ENCODE measurements at regions not wholly inside any gene's neighbourhood (a gene's known extent, or its start where the extent isn't known, plus 50 kb on each side); places are given as distances from the start of the nearest gene placed in this dataset.
A peak's percentile ranks its signal among the peaks of the same experiment; 100 is the strongest.
"Not testable (repeated sequence)": the region's sequence is repeated elsewhere in the genome, so short reads cannot be mapped to it uniquely, and the experiment has no call there.

DNA sequence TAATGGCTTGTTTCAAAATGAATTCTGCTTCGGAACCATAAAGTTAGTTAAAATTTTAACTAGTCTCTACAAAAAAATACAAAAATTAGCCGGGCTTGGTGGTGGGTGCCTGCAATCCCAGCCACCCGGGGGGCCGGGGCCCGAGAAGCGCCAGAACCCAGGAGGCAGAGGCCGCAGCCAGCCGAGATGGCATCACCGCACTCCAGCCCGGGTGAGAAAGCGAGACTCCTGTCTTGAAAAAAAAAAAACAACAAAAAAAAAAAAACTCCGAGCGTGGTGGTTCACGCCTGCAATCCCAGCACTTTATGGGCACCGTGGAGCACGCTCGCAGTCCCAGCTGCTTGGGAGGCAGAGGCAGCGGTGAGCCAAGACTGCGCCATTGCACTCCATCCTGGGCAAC, 781.4 kb downstream of the BRINP3 start:
- DNase-seq = no peak

DNA sequence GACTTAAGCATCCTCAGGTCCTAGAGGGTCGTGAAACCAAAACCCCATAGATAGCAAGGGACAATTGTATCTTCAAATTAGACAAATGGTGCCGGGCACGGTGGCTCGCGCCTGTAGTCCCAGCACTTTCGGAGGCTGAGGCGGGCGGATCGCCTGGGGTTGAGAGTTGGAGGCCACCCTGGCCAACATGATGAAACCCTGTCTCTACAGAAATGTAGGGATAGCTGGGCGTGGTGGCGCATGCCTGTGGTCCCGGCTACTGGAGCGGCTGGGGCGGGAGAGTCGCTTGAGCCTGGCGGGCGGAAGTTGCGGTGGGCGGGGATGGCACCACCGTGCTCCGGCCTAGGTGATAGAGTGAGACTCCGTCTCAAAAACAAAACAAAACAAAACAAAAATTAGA, 780.6 kb downstream of the BRINP3 start:
- no peak for DNase-seq

DNA sequence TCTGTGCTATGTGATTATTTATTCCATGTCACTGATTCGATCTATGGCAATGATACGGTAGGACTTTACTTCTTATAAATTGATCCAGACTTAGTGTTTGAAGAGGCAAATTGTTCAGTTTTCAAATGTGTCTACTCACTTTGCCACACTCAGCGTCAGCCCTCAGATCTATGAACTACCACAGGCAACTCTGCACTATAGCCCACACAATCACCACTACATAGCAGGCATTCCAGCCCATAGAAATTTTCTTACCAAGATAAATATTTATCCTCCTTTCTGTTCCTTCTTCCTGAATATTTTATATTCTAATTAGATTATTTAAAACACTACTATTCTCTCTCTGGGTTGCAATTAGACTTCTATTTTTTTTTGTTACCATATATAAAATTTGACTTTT, 776.1 kb downstream of the BRINP3 start:
- no peak for DNase-seq

DNA sequence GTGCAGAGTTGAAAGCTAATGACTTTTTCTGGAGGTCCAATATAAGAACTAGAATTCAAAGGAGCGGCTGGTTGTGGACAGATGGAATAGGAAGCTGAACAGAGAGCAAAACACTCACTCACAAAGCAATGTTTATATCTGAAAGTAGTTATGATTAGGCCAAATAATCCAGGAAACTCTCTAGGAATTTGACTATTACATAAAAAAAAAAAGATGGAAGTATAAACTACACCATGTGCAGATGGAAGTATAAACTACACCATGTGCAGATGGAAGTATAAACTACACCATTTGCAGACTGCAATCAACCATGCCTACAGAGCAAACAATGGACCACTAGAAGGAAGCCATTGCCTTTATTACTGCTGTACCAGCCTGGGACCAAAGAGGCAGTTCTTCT, 771.1 kb downstream of the BRINP3 start:
- no peak for DNase-seq

DNA sequence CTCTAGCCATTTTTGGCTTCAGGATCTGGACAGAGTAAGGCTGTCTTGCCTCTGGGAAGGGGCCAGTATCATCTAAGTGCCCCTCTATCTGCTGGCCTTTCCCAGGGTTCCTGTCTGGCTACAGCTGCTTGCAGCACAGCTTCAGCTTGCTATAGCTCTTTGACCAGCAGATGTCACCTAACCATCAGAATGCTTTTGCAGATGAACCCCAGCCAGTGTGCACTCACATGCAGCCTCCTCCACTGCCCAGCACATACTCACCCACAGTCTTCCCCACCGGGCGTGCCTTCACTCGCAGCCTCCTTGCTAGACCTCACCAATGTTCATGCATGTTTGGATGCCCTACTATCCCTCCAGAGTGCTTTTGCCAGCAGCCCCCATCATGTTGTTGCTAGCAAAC, 769.0 kb downstream of the BRINP3 start:
- DNase-seq = no peak

DNA sequence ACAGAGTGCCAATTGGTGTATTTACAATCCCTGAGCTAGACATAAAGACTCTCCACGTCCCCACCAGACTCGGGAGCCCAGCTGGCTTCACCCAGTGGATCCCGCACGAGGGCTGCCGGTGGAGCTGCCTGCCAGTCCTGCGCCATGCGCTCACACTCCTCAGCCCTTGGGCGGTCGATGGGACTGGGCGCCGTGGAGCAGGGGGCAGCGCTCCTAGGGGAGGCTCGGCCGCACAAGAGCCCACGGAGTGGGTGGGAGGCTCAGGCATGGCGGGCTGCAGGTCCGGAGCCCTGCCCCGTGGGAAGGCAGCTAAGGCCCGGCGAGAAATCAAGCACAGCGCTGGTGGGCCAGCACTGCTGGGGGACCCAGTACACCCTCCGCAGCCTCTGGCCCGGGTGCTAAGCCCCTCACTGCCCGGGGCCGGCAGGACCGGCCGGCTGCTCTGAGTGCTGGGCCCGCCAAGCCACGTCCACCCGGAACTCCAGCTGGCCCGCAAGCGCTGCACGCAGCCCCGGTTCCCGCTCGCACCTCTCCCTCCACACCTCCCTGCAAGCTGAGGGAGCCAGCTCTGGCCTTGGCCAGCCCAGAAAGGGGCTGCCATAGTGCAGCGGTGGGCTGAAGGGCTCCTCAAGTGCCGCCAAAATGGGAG, 759.4 kb downstream of the BRINP3 start:
- DNase-seq = not testable (repeated sequence)

DNA sequence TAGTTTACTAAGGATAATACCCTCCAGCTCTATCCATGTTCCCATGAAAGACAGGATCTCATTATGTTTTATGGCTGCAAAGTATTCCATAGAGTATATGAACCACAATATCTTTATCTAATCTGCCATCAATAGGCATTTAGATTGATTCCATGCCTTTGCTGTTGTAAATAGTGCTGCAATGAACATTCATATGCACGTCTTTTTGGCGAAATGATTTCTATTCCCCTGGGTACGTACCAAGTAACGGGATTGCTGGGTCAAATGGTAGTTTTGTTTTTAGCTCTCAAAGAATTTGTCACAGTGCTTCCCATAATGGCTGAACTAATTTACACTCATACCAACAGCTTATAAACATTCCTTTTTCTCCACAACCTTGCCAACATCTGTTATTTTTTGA, 750.9 kb downstream of the BRINP3 start:
- no peak for DNase-seq

DNA sequence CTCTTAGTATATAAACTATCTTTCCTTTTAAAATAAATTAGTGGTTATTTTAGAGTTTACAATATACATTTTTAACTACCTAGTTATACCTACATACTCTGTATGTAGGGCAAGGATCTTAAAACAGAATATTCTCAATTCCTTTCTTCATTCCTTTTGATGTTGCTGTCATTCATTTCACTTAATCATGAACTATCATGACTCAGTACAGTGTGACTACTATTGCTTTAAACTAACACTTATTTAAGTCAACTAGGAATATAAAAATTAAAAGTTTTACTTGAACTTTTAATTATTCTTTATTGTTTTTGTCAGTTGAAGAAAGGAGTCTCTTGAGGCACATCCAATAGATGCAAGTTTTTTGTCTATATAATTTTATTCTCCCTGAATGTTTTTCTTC, 726.4 kb downstream of the BRINP3 start:
- no peak for DNase-seq

DNA sequence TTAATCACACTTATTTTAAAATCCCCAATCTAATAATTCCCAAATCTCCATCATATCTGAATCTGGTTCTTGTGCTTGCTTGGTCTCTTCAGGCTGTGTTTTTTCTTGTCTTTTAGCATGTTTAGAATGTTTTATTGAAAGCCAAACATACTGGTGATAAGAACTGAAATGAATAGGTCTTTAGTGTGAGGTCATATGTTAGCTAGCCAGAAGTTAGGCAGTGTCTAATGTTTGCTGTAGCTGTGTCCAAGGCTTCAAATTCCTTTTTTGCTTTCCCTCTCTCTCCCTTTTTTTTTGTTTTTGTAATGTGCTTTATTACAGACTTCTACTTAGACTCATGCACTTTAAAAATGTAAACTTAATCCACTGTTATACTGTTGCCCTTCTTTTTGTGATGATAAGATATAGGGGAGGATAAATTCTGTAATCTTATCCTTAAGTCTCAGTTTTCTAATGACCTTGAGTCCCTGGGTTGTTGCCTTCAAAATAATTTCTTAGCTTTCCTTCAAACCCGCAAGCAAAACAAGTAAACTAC, 725.1 kb downstream of the BRINP3 start:
- DNase-seq = no peak

DNA sequence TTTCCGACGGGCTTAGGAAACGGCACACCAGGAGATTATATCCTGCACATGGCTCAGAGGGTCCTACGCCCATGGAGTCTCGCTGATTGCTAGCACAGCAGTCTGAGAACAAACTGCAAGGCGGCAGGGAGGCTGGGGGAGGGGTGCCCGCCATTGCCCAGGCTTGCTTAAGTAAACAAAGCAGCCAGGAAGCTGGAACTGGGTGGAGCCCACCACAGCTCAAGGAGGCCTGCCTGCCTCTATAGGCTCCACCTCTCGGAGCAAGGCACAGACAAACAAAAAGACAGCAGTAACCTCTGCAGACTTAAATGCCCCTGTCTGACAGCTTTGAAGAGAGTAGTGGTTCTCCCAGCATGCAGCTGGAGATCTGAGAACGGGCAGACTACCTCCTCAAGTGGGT, 722.6 kb downstream of the BRINP3 start:
- DNase-seq = not testable (repeated sequence)

DNA sequence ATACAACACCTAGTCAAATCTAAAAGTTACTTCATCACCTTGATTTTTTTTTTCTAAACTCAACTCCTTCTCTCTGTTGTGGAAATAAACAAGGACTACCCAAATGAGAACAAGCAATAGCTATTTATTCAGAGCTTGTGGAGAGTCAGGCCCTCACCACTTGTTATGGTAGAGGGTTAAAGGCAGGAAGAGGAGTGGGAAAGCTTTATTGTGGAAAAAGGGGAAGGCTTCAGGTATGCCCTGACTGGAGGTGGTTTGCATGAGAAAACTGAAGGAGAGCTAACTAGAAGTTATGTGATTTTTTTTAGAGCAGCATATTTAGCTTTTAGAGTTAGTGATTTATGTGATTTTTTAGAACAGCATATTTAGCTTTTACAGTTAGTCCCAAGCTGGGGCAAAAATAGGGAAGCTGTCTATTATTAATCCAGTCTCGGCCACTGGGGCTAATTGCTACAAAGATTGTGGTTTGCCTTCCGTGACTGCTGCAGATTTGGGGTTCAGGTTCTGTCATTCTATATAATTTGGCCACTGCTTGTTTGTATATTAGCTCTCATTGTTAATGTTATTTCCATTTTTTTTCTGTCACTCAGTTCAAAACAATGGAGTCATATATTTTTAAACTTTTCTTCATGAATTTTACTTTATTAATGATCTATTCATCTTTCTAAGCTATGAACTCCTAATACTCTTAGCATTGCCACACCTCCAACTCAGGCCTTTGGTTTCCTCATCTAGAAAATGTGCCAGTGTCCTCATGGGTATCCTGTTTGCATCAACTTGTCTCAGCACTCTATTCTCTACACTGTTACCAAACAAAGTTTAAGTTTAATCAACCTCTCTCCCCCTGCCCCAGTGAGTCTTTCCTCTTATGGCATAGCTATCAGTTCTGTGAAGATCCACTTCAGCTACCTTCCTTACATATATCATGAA, 713.0 kb downstream of the BRINP3 start:
- DNase-seq = no peak

DNA sequence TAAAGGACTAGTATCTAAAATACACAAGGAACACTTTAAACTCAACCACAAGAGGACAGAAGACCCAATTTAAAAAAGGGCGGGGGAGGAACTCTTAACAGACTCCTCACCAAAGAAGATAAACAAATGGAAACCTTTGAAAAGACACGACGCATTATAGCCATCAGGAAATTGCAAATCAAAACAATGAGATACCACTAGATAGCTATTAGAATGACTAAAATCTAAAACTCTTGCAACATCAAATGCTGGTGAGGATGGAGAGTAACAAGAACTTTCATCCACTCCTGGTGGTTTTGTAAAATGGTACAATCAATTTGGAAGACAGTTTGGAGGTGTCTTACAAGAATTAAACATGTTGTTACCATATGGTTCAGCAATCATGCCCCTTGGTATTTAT, 708.2 kb downstream of the BRINP3 start:
- no peak for DNase-seq

DNA sequence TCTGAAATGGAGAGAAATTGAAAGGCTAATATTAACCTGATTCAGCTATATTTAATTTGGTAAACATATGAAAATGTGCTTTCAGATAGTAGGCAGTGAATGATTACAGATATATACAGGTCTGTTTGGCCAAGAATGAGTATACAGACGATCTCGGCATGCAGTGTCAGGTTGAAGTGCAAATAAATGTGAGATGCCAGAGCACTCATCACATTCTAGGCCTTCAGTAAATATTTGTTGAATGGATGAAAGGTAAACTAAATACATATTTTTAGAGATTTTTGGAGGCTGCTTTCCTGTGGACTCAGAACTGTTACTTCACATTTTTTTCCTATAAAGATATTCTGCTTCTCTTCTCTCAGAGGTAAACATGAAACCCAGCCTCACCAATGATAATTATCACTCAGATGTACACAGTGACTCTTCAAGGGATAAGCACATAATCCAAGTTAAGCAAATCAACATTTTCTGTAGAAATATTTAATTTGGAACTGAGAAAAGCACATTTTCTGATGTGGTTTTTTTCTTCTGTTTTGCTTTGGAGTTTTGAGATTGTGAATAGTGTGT, 702.9 kb downstream of the BRINP3 start:
- DNase-seq = no peak

DNA sequence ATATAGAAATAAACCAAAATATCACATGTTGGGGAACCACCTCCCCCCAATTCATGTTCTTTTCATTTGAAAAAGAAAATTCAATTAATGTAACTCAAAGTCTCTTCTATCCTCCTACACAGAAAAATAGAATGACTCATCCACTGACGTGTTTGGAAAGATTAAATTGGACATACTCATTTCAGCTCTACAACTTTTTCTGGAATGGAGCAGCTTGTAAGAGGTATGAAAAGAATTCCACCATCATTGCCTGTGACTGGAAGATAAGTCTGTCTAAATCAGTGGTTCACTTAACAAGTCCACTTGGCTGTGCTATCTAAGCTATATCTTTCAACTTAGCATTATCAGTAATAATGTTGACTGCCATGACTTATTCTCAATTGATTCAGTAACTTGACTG, 702.3 kb downstream of the BRINP3 start:
- no peak for DNase-seq

DNA sequence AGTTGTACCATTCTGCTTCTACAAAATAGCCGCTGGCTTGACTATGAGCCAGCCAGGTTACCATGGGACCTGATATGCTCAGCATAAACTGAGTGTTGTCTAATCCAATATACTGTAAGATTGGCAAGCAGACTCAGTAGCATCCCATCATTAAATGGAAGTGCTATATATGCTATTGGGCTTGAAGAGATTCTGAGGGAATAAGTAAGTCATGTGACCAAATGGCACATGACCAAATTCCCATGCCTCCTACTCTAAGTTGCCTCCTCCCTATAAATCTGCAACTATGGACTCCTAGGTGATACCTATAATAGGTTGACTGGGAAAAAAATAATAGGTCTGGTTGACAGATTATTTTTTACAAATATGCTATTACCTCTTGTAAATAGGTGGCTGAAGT, 698.6 kb downstream of the BRINP3 start:
- DNase-seq = no peak

DNA sequence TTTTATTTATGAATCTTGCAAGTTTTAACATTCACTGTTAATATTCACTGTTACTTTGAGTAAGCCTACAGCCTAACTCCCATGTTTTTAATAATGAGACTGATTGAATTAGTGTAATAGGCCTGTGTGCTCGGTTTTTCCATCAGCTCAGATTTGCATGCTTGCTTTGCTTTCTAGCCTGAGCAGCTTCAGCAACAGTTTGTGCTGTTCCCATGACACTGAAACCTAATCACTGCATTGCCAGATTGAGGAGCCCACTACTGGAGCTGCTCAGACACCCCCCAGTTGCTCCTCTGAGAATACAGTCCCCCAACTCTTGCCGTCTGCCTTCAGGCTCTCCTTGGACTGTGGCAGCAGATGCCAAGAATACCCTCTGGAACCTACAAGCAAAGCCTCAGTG, 695.4 kb downstream of the BRINP3 start:
- no peak for DNase-seq

DNA sequence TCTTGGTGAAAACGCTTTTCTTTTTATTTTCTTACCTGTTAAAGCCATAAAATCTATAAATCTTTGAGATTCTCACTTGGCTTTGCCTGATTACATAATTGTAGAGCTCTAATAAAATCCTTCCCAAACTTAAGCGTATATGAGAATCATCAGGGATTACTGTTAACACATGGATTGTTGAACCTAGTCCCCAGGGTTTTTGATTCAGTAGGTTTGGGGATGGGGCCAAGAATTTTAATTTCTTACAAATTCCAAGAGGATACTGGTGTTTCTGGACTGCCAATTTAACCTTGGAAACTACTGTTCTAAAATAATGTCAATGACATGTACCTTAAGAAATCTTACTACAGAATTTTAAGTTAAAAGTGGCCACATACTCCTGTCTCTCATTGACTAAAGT, 694.2 kb downstream of the BRINP3 start:
- no peak for DNase-seq

DNA sequence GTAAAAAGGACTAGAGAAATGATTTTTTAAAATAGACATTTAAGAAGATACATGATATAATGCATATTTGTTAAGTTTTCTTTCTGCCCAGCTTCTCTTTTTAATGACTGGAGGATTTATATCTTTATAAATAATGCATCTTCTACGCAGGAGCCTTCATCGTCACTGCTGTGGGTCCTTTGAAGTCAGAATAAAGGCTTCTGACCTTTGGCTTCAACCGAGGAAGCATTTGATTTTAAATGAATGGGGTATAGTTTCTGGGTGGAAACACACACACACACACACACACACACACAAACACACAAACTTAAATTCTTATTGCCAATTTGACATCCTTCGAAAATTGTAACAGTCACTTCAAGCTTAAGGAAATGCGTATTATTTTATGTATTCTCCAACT, 690.9 kb downstream of the BRINP3 start:
- no peak for DNase-seq

DNA sequence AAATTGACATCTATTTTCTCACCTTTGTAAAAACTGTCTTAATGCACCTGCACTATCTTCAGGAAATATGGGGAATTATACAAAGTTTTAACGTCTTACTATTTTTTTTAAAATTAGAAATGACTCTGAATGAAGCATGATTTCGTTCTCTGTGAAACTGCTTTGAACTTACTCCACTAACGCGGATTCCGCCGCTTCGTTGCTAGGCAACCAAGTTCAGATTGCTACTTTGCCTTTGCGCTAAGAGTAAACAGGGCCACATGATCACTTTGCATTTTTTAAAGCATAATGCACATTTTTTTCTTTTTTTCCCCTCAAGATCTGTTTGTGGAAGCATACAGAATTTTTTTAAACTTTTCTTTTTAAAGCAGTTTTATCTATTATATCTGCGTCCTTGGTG, 690.5 kb downstream of the BRINP3 start:
- DNase-seq = peak; percentile 20

DNA sequence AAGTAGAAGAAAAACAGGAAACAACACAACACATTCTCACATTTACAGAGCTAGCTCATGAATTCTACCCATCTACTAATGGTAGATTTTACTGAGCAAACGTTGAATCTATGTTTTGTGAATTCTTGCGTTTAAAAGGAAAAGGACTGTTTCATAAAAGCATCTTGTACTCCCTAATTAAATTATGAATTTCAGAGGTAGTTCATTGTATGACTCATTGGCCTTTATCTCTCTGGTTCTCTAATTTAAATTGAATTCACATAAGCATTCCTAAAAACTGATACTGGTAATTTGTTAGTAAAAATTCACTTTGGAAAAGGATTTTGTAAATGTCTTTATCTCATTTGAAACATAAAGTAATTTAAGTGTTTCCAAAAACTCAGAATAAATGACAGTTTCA, 687.3 kb downstream of the BRINP3 start:
- DNase-seq = no peak

DNA sequence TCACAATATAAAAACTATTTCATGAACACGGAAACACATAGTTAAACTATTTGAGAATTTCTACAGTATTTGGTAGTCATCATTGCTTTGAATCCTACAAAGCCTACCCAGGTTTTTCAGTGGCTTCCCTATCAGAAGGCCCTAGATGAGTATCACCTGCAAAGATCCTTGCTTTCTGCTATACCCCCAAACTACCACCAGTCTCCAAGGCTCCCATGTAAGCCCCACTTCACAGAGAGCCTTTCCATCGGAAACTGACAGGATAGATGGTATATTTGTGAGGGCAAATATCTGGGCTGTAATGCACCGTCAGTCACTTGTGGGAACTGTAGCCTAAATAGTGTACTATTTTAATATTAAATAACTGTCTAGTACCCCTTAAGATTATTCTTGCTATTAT, 674.3 kb downstream of the BRINP3 start:
- no peak for DNase-seq

DNA sequence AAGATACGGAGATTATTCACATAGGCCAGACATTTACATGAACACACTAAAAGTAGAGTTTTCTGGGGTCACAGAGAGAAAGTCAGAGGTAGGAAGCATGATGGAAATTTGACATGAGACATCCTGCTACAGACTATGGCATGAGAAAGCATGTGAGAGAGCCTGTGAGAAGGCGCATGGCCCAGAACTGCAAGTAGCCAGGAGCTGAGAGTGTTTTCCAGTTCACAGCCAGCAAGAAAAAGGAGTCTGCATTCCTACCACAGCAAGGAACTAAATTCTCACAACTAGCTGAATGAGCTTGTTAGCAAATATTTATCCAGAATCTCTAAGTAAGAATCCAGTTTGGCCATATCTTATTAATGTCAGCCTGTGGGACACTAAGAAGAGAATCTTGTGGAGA, 673.3 kb downstream of the BRINP3 start:
- no peak for DNase-seq

DNA sequence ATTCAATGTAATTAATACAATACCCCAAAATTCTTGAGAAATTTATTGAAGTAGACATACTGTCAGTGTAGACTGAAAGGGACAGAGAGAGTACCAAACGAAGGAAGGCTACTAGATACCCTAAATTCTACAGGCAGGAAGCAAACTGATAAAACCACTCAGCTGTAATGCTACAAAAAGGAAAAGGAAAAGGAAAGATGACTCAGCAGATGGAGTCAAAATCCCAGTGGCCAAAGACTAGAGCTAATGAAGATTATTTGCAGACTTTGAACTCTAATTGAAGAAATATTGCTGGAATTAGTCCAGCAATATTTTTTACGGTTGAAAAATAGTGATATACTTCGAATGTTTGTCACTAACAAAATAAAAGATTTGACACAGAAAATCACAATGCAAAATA, 671.9 kb downstream of the BRINP3 start:
- DNase-seq = no peak

DNA sequence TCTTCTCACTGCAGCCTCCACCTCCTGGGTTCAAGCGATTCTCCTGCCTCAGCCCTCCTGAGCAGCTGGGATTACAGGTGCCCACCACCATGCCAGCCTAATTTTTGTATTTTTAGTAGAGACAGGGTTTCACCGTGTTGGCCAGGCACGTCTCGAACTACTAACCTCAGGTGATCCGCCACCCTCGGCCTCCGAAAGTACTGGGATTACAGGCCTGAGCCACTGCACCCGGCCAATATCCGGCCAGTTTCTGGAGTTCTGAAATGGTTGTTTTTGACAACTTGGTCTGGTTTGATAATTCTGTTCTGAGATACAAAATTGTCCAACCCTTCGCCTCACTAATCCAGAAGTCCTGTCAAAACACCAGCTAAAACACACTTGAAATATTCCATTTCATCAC, 667.0 kb downstream of the BRINP3 start:
- not testable (repeated sequence) for DNase-seq
